CD4-positive, alpha-beta T cell treated with Interleukin-4 for 4 hours (primary cell): ENCODE measurements at regions not wholly inside any gene's neighbourhood (a gene's known extent, or its start where the extent isn't known, plus 50 kb on each side); places are given as distances from the start of the nearest gene placed in this dataset.

Experiments used
- DNase-seq: peaks from one replicate; pipeline ENCODE4 v3.0.0-alpha.2; 2020

GRCh38 chr11:15544353-15544752 lies 429.6 kb downstream of the INSC start:
- DNase-seq = no peak

- no peak for DNase-seq
Measured at GRCh38 chr11:15547685-15548084, 433.0 kb downstream of the INSC start.

GRCh38 chr11:15551901-15552851 lies 437.5 kb downstream of the INSC start:
- no peak for DNase-seq

- DNase-seq = no peak
Measured at GRCh38 chr11:15555161-15555560, 440.4 kb downstream of the INSC start.

GRCh38 chr11:15557457-15558230 lies 442.9 kb downstream of the INSC start:
- DNase-seq = no peak

- DNase-seq = no peak
Measured at GRCh38 chr11:15558513-15559181, 443.9 kb downstream of the INSC start.

- DNase-seq = no peak
Measured at GRCh38 chr11:15560689-15561467, 446.2 kb downstream of the INSC start.

GRCh38 chr11:15562230-15562629 lies 447.5 kb downstream of the INSC start:
- no peak for DNase-seq

GRCh38 chr11:15563054-15563453 lies 448.3 kb downstream of the INSC start:
- no peak for DNase-seq

GRCh38 chr11:15565880-15566279 lies 451.2 kb downstream of the INSC start:
- DNase-seq = no peak

- DNase-seq = no peak
Measured at GRCh38 chr11:15568440-15568839, 453.7 kb downstream of the INSC start.

GRCh38 chr11:15569305-15570025 lies 454.7 kb downstream of the INSC start:
- DNase-seq = no peak

- no peak for DNase-seq
Measured at GRCh38 chr11:15575409-15575808, 460.7 kb downstream of the INSC start.

GRCh38 chr11:15576769-15577168 lies 462.0 kb downstream of the INSC start:
- no peak for DNase-seq

GRCh38 chr11:15577519-15577918 lies 462.8 kb downstream of the INSC start:
- DNase-seq = no peak

- DNase-seq = no peak
Measured at GRCh38 chr11:15579287-15580001, 464.7 kb downstream of the INSC start.

GRCh38 chr11:15580056-15580774 lies 465.5 kb downstream of the INSC start:
- no peak for DNase-seq

- DNase-seq = no peak
Measured at GRCh38 chr11:15580775-15581095, 466.0 kb downstream of the INSC start.

- DNase-seq = no peak
Measured at GRCh38 chr11:15584158-15584557, 469.4 kb downstream of the INSC start.

- DNase-seq = no peak
Measured at GRCh38 chr11:15585602-15586331, 471.0 kb downstream of the INSC start.
